ENCODE measurements at regions not wholly inside any gene's neighbourhood (a gene's known extent, or its start where the extent isn't known, plus 50 kb on each side); places are given as distances from the start of the nearest gene placed in this dataset.

DNA sequence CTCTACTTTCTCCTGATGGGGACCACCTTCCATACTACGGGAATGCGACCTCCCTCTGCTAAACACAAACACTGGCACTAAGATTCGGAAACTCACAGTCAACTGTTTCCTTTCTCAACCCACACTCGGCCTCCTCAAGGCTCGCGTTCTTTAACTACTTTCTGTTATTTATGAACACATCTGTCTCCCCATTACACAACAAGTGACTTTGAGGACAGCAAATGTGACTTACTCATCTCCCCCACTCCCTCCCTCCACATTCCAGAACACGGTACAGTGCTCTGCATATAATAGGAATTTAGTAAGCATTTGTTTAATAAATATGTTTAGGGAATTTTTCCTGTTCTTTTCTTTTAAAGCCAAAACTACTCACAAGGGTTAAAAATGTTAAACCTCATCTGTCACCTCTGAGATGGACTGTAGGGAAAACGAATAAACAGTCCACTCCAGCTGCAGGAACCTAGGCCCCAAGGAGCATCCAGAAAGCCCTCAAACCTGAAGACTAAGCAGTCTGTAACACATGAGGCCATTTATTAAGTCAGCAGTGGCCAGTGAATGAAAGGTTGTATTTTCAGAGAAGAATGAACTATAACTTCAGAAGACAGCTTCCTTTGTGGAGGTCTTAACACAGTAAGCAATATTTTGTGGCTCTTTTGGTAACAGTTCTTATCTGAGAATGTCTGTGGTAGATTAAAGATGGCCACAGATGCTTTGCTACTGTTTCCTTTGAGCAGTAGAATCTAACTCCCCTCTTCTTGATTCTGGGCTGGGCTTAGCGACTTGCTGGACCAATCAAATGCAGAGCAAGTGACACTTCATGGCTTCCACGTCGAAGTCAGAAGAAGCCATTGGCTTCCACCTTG, 209.6 kb upstream of the DTNBP1 start:
- DNase-seq, result no peak
- H3K27ac Mint-ChIP-seq, result no peak overlapping the region
- TF ChIP-seq, protein P1, sequence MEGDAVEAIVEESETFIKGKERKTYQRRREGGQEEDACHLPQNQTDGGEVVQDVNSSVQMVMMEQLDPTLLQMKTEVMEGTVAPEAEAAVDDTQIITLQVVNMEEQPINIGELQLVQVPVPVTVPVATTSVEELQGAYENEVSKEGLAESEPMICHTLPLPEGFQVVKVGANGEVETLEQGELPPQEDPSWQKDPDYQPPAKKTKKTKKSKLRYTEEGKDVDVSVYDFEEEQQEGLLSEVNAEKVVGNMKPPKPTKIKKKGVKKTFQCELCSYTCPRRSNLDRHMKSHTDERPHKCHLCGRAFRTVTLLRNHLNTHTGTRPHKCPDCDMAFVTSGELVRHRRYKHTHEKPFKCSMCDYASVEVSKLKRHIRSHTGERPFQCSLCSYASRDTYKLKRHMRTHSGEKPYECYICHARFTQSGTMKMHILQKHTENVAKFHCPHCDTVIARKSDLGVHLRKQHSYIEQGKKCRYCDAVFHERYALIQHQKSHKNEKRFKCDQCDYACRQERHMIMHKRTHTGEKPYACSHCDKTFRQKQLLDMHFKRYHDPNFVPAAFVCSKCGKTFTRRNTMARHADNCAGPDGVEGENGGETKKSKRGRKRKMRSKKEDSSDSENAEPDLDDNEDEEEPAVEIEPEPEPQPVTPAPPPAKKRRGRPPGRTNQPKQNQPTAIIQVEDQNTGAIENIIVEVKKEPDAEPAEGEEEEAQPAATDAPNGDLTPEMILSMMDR (conservative IDR thresholded peaks at IDR 0.05), result no peak
- Histone ChIP-seq H3K14ac (ENCODE audit: insufficient read depth, low read length) (peak overlapping the region; percentile 54; the same call in 1 of the 2 replicates), H4K91ac (ENCODE audit: insufficient read length, low read depth, low read length) (no peak overlapping the region), H3K56ac (ENCODE audit: insufficient read length, low read depth, low read length) (no peak overlapping the region), H3K4ac (ENCODE audit: low read depth, low read length) (no peak overlapping the region), H3K4me2 (ENCODE audit: insufficient read depth, insufficient read length, low read length) (no peak overlapping the region), H3K79me1 (ENCODE audit: insufficient read depth, low read depth, low read length, poor library complexity, severe bottlenecking) (no peaks in the 10 kb centered on the region), H3K9ac (ENCODE audit: extremely low read depth, insufficient read length, low read length) (no peak overlapping the region), H3K27me3 (ENCODE audit: insufficient read depth, low read length) (no peaks in the 10 kb centered on the region), H3T11ph (ENCODE audit: low read length) (no peak overlapping the region), H2AK5ac (ENCODE audit: insufficient read length, low read length) (no peak overlapping the region), H4K5ac (ENCODE audit: insufficient read length, low read depth, low read length) (no peak overlapping the region), H2BK20ac (ENCODE audit: low read depth, low read length, poor library complexity, severe bottlenecking) (no peak overlapping the region), H2BK120ac (ENCODE audit: low read depth, low read length, poor library complexity, severe bottlenecking) (no peak overlapping the region), H3K18ac (ENCODE audit: insufficient read length, low read depth, low read length) (no peak overlapping the region), H3K23me2 (ENCODE audit: insufficient read length, low read depth, low read length, poor library complexity, severe bottlenecking) (no peaks in the 10 kb centered on the region), H3K9me3 (ENCODE audit: control insufficient read depth, low read depth, low read length) (no peaks in the 10 kb centered on the region), H2BK5ac (ENCODE audit: insufficient read length, low read length) (no peak overlapping the region), H3K23ac (ENCODE audit: insufficient read length, low read depth, low read length) (no peak overlapping the region), H2BK15ac (ENCODE audit: low read depth, low read length) (no peak overlapping the region), H3K79me2 (ENCODE audit: insufficient read depth, low read length) (no peaks in the 10 kb centered on the region), H3K4me1 (ENCODE audit: insufficient read depth, low read length) (peaks cover 5% of the 10 kb centered on the region; the same call in 1 of the 2 replicates), H2BK12ac (ENCODE audit: insufficient read length, low read depth, low read length) (no peak overlapping the region), H2AFZ (ENCODE audit: low read length) (no peak overlapping the region), H4K8ac (replicated peaks; ENCODE audit: insufficient read length, low read depth, low read length) (no peak overlapping the region), H4K20me1 (ENCODE audit: control insufficient read depth, insufficient read depth, insufficient read length) (no peaks in the 10 kb centered on the region), H3K27ac (ENCODE audit: insufficient read length, low read depth, low read length) (no peak overlapping the region)
- H3K4me1 Mint-ChIP-seq, result peaks cover 18 to 29% of the 10 kb centered on the region in 2 experiments
- no peaks in the 10 kb centered on the region for H3K36me3 Mint-ChIP-seq (ENCODE audit: insufficient read depth in 1 of 3, low read depth in 3 of 3)
- no CpG with 5 or more reads among the region's 11 CpGs for WGBS (ENCODE audit: extremely low coverage, insufficient read length, low lambda C conversion rate)
- no peaks in the 10 kb centered on the region; the same call in 1 of the 2 replicates for H3K27me3 Mint-ChIP-seq (ENCODE audit: low read depth)
- no peak overlapping the region for H3K4me3 Mint-ChIP-seq
- no peaks in the 10 kb centered on the region for H3K9me3 Mint-ChIP-seq
